Cardiac fibroblast (primary cell): ENCODE measurements at regions not wholly inside any gene's neighbourhood (a gene's known extent, or its start where the extent isn't known, plus 50 kb on each side); places are given as distances from the start of the nearest gene placed in this dataset.

Experiments used
- DNase-seq, 2 donors: peaks; one replicate each; pipeline versions ENCODE4 v3.0.0 to v3.0.0-alpha.2; 2010; ENCODE audit warnings: low read depth in 2 of 2
- H3K4me3 ChIP-seq, 2 donors: replicated peaks in 1 of 2; 1 replicate in 1 of 2; 2 replicates in 1 of 2; pipeline ENCODE4 v1.5.1; 2011; ENCODE audit warnings: low read depth in 2 of 2, low read length in 2 of 2, mild to moderate bottlenecking in 2 of 2, moderate library complexity in 1 of 2
- TF ChIP-seq, protein P1 (sequence below): IDR thresholded peaks from one replicate; pipeline ENCODE4 v1.5.1; 2011; ENCODE audit warnings: low read depth, mild to moderate bottlenecking, low read length, inconsistent platforms

GRCh38 chr3:102302020-102302419 lies 132.8 kb upstream of the ZPLD1 start:
- no peak overlapping the region for H3K4me3 ChIP-seq
- no peak for DNase-seq
- TF ChIP-seq, protein P1, sequence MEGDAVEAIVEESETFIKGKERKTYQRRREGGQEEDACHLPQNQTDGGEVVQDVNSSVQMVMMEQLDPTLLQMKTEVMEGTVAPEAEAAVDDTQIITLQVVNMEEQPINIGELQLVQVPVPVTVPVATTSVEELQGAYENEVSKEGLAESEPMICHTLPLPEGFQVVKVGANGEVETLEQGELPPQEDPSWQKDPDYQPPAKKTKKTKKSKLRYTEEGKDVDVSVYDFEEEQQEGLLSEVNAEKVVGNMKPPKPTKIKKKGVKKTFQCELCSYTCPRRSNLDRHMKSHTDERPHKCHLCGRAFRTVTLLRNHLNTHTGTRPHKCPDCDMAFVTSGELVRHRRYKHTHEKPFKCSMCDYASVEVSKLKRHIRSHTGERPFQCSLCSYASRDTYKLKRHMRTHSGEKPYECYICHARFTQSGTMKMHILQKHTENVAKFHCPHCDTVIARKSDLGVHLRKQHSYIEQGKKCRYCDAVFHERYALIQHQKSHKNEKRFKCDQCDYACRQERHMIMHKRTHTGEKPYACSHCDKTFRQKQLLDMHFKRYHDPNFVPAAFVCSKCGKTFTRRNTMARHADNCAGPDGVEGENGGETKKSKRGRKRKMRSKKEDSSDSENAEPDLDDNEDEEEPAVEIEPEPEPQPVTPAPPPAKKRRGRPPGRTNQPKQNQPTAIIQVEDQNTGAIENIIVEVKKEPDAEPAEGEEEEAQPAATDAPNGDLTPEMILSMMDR: no peak

DNA sequence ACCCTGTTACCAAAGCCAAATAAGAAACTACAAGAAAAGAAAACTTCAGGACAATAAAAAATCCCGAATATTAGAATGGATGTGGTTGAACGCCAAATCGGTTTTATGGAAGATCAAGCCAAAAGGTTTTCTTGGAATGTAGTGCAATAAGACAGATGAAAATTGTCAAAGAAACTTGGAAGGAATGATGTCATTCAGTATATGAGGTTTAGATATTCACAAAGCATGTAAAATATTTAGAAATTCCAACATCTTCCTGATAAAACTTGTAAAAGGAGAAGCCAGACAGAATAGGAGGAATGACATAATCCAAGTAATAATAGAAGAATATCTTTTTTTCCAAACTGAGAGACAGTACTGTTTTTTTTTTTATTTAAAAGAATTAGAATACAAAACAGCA lies 130.3 kb upstream of the ZPLD1 start:
- no peak for DNase-seq
- no peak overlapping the region for H3K4me3 ChIP-seq
- TF ChIP-seq, protein P1: no peak

DNA sequence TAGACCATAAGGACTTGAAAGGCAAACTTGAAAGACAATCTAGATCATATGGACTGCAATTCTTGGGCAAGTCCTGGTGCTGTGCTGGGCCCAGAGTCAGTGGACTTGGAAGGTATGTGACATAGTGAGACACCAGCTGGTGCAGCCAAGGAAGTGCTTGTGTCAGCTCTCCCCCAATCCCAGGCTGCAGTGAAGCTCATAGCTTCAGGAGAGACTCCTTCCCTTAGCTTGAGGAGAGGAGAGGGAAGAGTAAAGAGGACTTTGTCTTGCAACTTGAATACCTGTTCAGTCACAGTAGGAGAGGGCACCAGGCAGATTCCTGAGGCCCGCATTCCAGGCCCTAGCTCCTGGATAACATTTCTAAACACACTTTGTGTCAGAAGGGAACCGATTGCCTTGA lies 127.4 kb upstream of the ZPLD1 start:
- no peak overlapping the region for H3K4me3 ChIP-seq
- TF ChIP-seq, protein P1: no peak
- DNase-seq: no peak

- no peak overlapping the region for H3K4me3 ChIP-seq
- TF ChIP-seq, protein P1: no peak
- DNase-seq: no peak
These were observed 105.7 kb upstream of the ZPLD1 start for GRCh38 chr3:102329066-102329465.

GRCh38 chr3:102329561-102329960 lies 105.3 kb upstream of the ZPLD1 start:
- no peak for DNase-seq
- TF ChIP-seq, protein P1: no peak
- no peak overlapping the region for H3K4me3 ChIP-seq

DNA sequence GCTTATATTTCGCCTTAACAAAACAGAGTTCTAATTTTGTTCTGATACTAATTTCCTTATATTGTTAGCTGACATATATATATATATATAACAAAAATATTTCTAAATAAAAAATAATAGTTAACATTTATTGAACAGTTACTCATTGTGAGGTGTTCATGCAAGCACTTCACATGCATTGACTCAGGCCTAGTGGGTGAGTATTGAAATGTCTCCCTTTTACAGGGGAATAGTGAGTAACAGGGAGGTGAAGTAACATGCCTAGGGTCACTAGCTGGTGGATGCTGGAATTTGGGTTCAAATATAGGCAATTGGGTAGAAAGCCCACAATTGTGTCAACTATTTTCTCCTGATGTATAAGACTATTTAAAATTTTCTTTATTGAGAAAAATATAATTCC lies 102.6 kb upstream of the ZPLD1 start:
- DNase-seq: no peak
- no peak overlapping the region for H3K4me3 ChIP-seq
- TF ChIP-seq, protein P1: no peak

DNA sequence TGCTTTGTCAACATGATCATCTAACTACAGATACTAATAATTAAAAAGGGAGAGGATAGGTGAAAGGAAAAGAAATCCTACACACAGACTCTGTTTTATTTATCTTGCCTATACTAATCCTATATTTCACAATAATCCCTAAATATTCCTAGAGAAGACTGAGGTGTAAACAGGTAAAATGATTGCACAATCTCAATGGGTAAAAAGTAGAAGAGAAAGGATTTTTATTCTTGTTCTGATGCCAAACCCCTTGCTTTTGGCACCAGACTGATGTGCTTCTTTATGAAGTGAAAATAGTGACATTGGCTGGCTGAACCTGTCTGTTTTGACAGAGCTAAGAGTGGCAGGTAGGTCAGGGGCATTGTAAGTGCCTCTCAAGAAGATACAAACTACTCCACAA lies 101.9 kb upstream of the ZPLD1 start:
- TF ChIP-seq, protein P1: no peak
- H3K4me3 ChIP-seq: no peak overlapping the region
- no peak for DNase-seq
